ENCODE measurements at regions not wholly inside any gene's neighbourhood (a gene's known extent, or its start where the extent isn't known, plus 50 kb on each side); places are given as distances from the start of the nearest gene placed in this dataset.

DNA sequence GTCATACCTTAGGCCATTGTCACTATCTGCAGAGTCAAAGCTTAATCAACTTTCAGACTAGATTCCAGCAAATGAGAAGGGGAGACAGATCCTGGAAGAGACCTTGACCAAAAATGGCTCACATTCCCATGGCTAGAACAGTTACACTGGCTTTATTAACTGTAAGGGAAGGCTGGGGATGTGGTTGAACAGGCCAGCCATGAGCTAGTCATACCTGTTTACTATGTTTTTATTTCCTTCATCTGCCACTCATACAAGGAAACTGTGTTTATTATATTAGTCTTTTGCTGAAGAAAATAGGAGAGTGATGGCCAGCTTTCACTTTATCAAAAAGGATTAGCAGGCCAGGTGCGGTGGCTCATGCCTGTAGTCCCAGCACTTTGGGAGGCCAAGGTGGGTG lies 319.7 kb downstream of the RAPGEF2 start (continued):
- TF ChIP-seq, protein P1, sequence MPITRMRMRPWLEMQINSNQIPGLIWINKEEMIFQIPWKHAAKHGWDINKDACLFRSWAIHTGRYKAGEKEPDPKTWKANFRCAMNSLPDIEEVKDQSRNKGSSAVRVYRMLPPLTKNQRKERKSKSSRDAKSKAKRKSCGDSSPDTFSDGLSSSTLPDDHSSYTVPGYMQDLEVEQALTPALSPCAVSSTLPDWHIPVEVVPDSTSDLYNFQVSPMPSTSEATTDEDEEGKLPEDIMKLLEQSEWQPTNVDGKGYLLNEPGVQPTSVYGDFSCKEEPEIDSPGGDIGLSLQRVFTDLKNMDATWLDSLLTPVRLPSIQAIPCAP (CRISPR knock-in tag; IDR thresholded peaks at IDR 0.05): no peak

DNA sequence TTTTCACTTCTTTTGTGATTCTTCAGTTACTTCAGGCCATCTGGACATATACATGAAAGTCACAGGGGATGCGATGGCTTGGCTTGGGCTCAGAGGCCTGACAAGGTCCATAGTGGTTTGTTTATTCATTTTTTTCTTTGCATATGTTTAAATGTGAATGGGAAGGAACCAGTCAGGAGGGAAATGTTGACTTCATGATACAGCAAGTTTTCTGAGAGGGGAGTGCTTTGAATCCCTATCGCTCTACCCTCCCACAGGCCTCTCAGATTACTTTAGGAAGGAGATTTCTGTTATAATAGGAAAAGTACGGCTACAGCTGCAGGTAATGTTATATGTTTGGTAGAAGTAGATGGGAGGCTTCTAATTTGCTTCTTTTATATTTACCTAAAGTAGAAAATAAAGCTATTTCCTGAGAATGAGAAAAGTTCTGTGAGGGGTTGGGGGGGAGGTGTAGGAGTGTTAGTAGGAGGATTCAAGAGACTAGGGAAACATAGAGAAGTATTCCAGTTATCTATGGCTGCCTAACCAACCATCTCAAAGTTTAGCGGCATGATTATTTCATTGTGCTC lies 322.9 kb downstream of the RAPGEF2 start:
- H3K4me1 Mint-ChIP-seq: peaks cover 10% of the 10 kb centered on the region
- H3K36me3 Mint-ChIP-seq: no peaks in the 10 kb centered on the region
- TF ChIP-seq, protein P2, sequence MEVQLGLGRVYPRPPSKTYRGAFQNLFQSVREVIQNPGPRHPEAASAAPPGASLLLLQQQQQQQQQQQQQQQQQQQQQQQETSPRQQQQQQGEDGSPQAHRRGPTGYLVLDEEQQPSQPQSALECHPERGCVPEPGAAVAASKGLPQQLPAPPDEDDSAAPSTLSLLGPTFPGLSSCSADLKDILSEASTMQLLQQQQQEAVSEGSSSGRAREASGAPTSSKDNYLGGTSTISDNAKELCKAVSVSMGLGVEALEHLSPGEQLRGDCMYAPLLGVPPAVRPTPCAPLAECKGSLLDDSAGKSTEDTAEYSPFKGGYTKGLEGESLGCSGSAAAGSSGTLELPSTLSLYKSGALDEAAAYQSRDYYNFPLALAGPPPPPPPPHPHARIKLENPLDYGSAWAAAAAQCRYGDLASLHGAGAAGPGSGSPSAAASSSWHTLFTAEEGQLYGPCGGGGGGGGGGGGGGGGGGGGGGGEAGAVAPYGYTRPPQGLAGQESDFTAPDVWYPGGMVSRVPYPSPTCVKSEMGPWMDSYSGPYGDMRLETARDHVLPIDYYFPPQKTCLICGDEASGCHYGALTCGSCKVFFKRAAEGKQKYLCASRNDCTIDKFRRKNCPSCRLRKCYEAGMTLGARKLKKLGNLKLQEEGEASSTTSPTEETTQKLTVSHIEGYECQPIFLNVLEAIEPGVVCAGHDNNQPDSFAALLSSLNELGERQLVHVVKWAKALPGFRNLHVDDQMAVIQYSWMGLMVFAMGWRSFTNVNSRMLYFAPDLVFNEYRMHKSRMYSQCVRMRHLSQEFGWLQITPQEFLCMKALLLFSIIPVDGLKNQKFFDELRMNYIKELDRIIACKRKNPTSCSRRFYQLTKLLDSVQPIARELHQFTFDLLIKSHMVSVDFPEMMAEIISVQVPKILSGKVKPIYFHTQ (CRISPR knock-in tag; IDR thresholded peaks at IDR 0.05): no peak
- no peak for TF ChIP-seq MXD4 (CRISPR knock-in tag; IDR thresholded peaks at IDR 0.05; ENCODE audit: borderline replicate concordance)
- TF ChIP-seq CREB1 (CRISPR knock-in tag; IDR thresholded peaks at IDR 0.05): no peak
- no peak for TF ChIP-seq HMGA2 (CRISPR knock-in tag; IDR thresholded peaks at IDR 0.05)
- TF ChIP-seq NR1H2 (CRISPR knock-in tag; IDR thresholded peaks at IDR 0.05): no peak
- TF ChIP-seq, protein P3, sequence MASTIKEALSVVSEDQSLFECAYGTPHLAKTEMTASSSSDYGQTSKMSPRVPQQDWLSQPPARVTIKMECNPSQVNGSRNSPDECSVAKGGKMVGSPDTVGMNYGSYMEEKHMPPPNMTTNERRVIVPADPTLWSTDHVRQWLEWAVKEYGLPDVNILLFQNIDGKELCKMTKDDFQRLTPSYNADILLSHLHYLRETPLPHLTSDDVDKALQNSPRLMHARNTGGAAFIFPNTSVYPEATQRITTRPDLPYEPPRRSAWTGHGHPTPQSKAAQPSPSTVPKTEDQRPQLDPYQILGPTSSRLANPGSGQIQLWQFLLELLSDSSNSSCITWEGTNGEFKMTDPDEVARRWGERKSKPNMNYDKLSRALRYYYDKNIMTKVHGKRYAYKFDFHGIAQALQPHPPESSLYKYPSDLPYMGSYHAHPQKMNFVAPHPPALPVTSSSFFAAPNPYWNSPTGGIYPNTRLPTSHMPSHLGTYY (CRISPR knock-in tag; IDR thresholded peaks at IDR 0.05): no peak
- TF ChIP-seq NFE2L1 (CRISPR knock-in tag; IDR thresholded peaks at IDR 0.05): no peak
- TF ChIP-seq, protein P4, sequence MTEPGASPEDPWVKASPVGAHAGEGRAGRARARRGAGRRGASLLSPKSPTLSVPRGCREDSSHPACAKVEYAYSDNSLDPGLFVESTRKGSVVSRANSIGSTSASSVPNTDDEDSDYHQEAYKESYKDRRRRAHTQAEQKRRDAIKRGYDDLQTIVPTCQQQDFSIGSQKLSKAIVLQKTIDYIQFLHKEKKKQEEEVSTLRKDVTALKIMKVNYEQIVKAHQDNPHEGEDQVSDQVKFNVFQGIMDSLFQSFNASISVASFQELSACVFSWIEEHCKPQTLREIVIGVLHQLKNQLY (CRISPR knock-in tag; IDR thresholded peaks at IDR 0.05): no peak
- TF ChIP-seq NR2C2 (CRISPR knock-in tag; IDR thresholded peaks at IDR 0.05): no peak
- TF ChIP-seq, protein P5, sequence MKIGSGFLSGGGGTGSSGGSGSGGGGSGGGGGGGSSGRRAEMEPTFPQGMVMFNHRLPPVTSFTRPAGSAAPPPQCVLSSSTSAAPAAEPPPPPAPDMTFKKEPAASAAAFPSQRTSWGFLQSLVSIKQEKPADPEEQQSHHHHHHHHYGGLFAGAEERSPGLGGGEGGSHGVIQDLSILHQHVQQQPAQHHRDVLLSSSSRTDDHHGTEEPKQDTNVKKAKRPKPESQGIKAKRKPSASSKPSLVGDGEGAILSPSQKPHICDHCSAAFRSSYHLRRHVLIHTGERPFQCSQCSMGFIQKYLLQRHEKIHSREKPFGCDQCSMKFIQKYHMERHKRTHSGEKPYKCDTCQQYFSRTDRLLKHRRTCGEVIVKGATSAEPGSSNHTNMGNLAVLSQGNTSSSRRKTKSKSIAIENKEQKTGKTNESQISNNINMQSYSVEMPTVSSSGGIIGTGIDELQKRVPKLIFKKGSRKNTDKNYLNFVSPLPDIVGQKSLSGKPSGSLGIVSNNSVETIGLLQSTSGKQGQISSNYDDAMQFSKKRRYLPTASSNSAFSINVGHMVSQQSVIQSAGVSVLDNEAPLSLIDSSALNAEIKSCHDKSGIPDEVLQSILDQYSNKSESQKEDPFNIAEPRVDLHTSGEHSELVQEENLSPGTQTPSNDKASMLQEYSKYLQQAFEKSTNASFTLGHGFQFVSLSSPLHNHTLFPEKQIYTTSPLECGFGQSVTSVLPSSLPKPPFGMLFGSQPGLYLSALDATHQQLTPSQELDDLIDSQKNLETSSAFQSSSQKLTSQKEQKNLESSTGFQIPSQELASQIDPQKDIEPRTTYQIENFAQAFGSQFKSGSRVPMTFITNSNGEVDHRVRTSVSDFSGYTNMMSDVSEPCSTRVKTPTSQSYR (CRISPR knock-in tag; IDR thresholded peaks at IDR 0.05): no peak
- H3K4me3 Mint-ChIP-seq: no peak overlapping the region
- ChIA-PET POLR2A (interaction anchor here (0.6 kb wide), 1 partner anchor 35 kb away, joined by 3 read pairs; no protein-coding TSS in a partner anchor), CTCF (interaction anchor here (2.2 kb wide), 1 partner anchor 30 kb away, joined by 7 read pairs; no protein-coding TSS in a partner anchor)
- no peak for DNase-seq (ENCODE audit: low spot score)
- no peaks in the 10 kb centered on the region; the same call in 1 of the 2 replicates for H3K27me3 Mint-ChIP-seq (ENCODE audit: low read depth)
- peak overlapping the region; percentile 17; the same call in 1 of the 2 replicates for H3K27ac Mint-ChIP-seq
- peak; percentile 67 for ATAC-seq
- H3K9me3 Mint-ChIP-seq: no peaks in the 10 kb centered on the region

DNA sequence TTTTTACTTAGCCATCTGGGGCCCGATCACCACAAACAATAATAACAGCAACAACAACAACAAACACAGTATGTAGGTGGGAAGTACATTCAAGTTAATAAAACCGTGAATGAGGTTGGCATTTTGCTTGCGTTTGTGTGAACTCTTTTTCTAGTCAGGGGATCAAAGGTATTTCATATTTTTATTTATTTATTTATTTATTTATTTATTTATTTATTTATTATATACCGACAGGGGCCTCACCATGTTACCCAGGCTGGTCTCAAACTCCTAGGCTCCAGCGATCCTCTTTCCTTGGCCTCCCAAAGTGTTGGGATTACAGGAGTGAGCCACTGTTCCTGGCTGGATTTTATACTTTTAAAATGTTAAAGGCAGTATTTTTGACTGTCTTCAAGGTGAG lies 325.4 kb downstream of the RAPGEF2 start:
- H3K4me3 Mint-ChIP-seq: no peak overlapping the region
- H3K36me3 Mint-ChIP-seq: no peaks in the 10 kb centered on the region
- H3K9me3 Mint-ChIP-seq: no peaks in the 10 kb centered on the region
- DNase-seq (ENCODE audit: low spot score) (no peak), ATAC-seq (no peak)
- H3K27ac Mint-ChIP-seq: no peak overlapping the region
- CTCF ChIA-PET: interaction anchor here (1.1 kb wide), 1 partner anchor 27 kb away, joined by 5 read pairs; no protein-coding TSS in a partner anchor
- peaks cover 10% of the 10 kb centered on the region for H3K4me1 Mint-ChIP-seq
- no peaks in the 10 kb centered on the region; the same call in 1 of the 2 replicates for H3K27me3 Mint-ChIP-seq (ENCODE audit: low read depth)
- POLR2A ChIA-PET: no interaction called here
- TF ChIP-seq, protein P6, sequence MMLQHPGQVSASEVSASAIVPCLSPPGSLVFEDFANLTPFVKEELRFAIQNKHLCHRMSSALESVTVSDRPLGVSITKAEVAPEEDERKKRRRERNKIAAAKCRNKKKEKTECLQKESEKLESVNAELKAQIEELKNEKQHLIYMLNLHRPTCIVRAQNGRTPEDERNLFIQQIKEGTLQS (CRISPR knock-in tag; conservative IDR thresholded peaks at IDR 0.05): no peak
- TF ChIP-seq RORB (CRISPR knock-in tag; IDR thresholded peaks at IDR 0.05): no peak
- TF ChIP-seq CREM (CRISPR knock-in tag; IDR thresholded peaks at IDR 0.05): no peak
- TF ChIP-seq, protein P7, sequence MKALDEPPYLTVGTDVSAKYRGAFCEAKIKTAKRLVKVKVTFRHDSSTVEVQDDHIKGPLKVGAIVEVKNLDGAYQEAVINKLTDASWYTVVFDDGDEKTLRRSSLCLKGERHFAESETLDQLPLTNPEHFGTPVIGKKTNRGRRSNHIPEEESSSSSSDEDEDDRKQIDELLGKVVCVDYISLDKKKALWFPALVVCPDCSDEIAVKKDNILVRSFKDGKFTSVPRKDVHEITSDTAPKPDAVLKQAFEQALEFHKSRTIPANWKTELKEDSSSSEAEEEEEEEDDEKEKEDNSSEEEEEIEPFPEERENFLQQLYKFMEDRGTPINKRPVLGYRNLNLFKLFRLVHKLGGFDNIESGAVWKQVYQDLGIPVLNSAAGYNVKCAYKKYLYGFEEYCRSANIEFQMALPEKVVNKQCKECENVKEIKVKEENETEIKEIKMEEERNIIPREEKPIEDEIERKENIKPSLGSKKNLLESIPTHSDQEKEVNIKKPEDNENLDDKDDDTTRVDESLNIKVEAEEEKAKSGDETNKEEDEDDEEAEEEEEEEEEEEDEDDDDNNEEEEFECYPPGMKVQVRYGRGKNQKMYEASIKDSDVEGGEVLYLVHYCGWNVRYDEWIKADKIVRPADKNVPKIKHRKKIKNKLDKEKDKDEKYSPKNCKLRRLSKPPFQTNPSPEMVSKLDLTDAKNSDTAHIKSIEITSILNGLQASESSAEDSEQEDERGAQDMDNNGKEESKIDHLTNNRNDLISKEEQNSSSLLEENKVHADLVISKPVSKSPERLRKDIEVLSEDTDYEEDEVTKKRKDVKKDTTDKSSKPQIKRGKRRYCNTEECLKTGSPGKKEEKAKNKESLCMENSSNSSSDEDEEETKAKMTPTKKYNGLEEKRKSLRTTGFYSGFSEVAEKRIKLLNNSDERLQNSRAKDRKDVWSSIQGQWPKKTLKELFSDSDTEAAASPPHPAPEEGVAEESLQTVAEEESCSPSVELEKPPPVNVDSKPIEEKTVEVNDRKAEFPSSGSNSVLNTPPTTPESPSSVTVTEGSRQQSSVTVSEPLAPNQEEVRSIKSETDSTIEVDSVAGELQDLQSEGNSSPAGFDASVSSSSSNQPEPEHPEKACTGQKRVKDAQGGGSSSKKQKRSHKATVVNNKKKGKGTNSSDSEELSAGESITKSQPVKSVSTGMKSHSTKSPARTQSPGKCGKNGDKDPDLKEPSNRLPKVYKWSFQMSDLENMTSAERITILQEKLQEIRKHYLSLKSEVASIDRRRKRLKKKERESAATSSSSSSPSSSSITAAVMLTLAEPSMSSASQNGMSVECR (CRISPR knock-in tag; IDR thresholded peaks at IDR 0.05; ENCODE audit: borderline replicate concordance): no peak
- TF ChIP-seq, protein P8, sequence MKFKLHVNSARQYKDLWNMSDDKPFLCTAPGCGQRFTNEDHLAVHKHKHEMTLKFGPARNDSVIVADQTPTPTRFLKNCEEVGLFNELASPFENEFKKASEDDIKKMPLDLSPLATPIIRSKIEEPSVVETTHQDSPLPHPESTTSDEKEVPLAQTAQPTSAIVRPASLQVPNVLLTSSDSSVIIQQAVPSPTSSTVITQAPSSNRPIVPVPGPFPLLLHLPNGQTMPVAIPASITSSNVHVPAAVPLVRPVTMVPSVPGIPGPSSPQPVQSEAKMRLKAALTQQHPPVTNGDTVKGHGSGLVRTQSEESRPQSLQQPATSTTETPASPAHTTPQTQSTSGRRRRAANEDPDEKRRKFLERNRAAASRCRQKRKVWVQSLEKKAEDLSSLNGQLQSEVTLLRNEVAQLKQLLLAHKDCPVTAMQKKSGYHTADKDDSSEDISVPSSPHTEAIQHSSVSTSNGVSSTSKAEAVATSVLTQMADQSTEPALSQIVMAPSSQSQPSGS (CRISPR knock-in tag; IDR thresholded peaks at IDR 0.05; ENCODE audit: borderline replicate concordance, low read depth): no peak
- TF ChIP-seq SOX15 (CRISPR knock-in tag; IDR thresholded peaks at IDR 0.05): no peak

Data from WTC11 (cell line).